Fibroblast of lung (primary cell): ENCODE measurements at regions not wholly inside any gene's neighbourhood (a gene's known extent, or its start where the extent isn't known, plus 50 kb on each side); places are given as distances from the start of the nearest gene placed in this dataset.
"Not testable (repeated sequence)": the region's sequence is repeated elsewhere in the genome, so short reads cannot be mapped to it uniquely, and the experiment has no call there.

ENCODE experiments used
- DNase-seq, 2 donors: peaks; one replicate each; pipeline versions ENCODE4 v3.0.0 to v3.0.0-alpha.2; 2010; ENCODE audit warnings: low read depth in 2 of 2
- H2AFZ ChIP-seq: 2 replicates; pipeline ENCODE4 v1.5.1; 2012; ENCODE audit warnings: low read length, control low read depth, inconsistent platforms
- H3K27ac ChIP-seq: 2 replicates; pipeline ENCODE4 v1.5.1; 2011; ENCODE audit warnings: low read length, control low read depth; ENCODE audit not compliant: insufficient read depth
- H3K27me3 ChIP-seq: 2 replicates; pipeline ENCODE4 v1.5.1; 2011; ENCODE audit warnings: mild to moderate bottlenecking, low read length; ENCODE audit not compliant: control insufficient read depth, insufficient read depth
- H3K36me3 ChIP-seq: 2 replicates; pipeline ENCODE4 v1.5.1; 2011; ENCODE audit warnings: low read length; ENCODE audit not compliant: control insufficient read depth, insufficient read depth
- H3K4me1 ChIP-seq: 2 replicates; pipeline ENCODE4 v1.5.1; 2011; ENCODE audit warnings: low read length; ENCODE audit not compliant: control insufficient read depth, insufficient read depth; ENCODE audit errors: extremely low read depth
- H3K4me2 ChIP-seq: 2 replicates; pipeline ENCODE4 v1.5.1; 2011; ENCODE audit warnings: low read length, control low read depth; ENCODE audit not compliant: insufficient read depth; ENCODE audit errors: extremely low read depth
- H3K4me3 ChIP-seq, 4 experiments: fragments of 200-600 bp in 1 of 4; sonication (generic) in 1 of 4; replicated peaks in 1 of 4; 2 replicates each; pipeline ENCODE4 v1.5.1; 2011 to 2016; ENCODE audit warnings: low read length in 4 of 4, low read depth in 3 of 4, mild to moderate bottlenecking in 3 of 4, control low read depth in 2 of 4, inconsistent platforms in 1 of 4, mixed read lengths in 1 of 4; ENCODE audit not compliant: insufficient read depth in 1 of 4; ENCODE audit errors: control extremely low read depth in 1 of 4
- H3K79me2 ChIP-seq: 2 replicates; pipeline ENCODE4 v1.5.1; 2012; ENCODE audit warnings: mild to moderate bottlenecking, low read length, inconsistent platforms; ENCODE audit not compliant: control insufficient read depth, insufficient read depth
- H3K9ac ChIP-seq: 2 replicates; pipeline ENCODE4 v1.5.1; 2011; ENCODE audit warnings: mild to moderate bottlenecking, low read length, control low read depth; ENCODE audit not compliant: insufficient read depth
- H3K9me3 ChIP-seq: 2 replicates; pipeline ENCODE4 v1.5.1; 2012; ENCODE audit warnings: low read depth, low read length; ENCODE audit not compliant: control insufficient read depth, insufficient read depth
- H4K20me1 ChIP-seq: 2 replicates; pipeline ENCODE4 v1.5.1; 2011; ENCODE audit warnings: low read length; ENCODE audit not compliant: control insufficient read depth, insufficient read depth; ENCODE audit errors: extremely low read depth
- EZH2 ChIP-seq: IDR thresholded peaks from 2 replicates; pipeline ENCODE4 v1.5.1; 2012; ENCODE audit warnings: low read length, control low read depth, mild to moderate bottlenecking; ENCODE audit errors: missing control alignments
- TF ChIP-seq, protein P1 (sequence below), 2 donors: IDR thresholded peaks in 1 of 2; conservative IDR thresholded peaks in 1 of 2; 1 replicate in 1 of 2; 2 replicates in 1 of 2; pipeline ENCODE4 v1.5.1; 2011 to 2012; ENCODE audit warnings: low read length in 2 of 2, control low read depth in 1 of 2, inconsistent platforms in 1 of 2, low read depth in 1 of 2, mild to moderate bottlenecking in 1 of 2

DNA sequence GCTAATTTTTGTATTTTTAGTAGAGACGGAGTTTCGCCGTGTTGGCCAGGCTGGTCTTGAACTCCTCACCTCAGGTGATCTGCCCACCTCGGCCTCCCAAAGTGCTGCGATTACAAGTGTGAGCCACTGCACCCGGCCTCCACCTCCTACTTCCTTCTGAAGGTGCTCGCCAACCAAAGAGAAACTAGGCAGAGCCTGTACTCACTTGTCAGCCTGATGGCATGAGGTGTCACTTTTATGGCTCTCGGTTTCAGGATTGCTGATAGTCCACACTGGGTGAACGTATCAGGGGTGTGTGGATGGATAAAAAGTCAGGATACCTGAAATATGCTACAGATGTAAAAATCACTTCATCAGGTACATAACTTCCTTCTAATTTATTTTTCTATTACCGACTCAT, 468.3 kb downstream of the DIRAS2 start:
- not testable (repeated sequence) for H3K79me2 ChIP-seq, H3K36me3 ChIP-seq, H3K9me3 ChIP-seq, H2AFZ ChIP-seq, H3K9ac ChIP-seq, DNase-seq, H3K4me1 ChIP-seq, H3K4me3 ChIP-seq, H3K4me2 ChIP-seq, H3K27me3 ChIP-seq, H3K27ac ChIP-seq, H4K20me1 ChIP-seq

GRCh38 chr9:90175257-90175656, 467.4 kb downstream of the DIRAS2 start:
- TF ChIP-seq EZH2, result no peak
- TF ChIP-seq, protein P1, sequence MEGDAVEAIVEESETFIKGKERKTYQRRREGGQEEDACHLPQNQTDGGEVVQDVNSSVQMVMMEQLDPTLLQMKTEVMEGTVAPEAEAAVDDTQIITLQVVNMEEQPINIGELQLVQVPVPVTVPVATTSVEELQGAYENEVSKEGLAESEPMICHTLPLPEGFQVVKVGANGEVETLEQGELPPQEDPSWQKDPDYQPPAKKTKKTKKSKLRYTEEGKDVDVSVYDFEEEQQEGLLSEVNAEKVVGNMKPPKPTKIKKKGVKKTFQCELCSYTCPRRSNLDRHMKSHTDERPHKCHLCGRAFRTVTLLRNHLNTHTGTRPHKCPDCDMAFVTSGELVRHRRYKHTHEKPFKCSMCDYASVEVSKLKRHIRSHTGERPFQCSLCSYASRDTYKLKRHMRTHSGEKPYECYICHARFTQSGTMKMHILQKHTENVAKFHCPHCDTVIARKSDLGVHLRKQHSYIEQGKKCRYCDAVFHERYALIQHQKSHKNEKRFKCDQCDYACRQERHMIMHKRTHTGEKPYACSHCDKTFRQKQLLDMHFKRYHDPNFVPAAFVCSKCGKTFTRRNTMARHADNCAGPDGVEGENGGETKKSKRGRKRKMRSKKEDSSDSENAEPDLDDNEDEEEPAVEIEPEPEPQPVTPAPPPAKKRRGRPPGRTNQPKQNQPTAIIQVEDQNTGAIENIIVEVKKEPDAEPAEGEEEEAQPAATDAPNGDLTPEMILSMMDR (conservative IDR thresholded peaks at IDR 0.05 in 1 of 2, IDR thresholded peaks at IDR 0.05 in 1 of 2; ENCODE audit: low read depth in 1 of 2, low read length in 2 of 2), result no peak
- H3K4me3 ChIP-seq, result no peak overlapping the region
- H3K27me3 ChIP-seq, result no peaks in the 10 kb centered on the region
- no peak overlapping the region for H3K9ac ChIP-seq
- no peak overlapping the region for H3K27ac ChIP-seq
- no peak overlapping the region for H3K4me2 ChIP-seq
- DNase-seq, result no peak
- no peaks in the 10 kb centered on the region for H3K4me1 ChIP-seq
- no peak overlapping the region for H2AFZ ChIP-seq
- no peaks in the 10 kb centered on the region for H3K36me3 ChIP-seq
- no peaks in the 10 kb centered on the region for H3K79me2 ChIP-seq
- H4K20me1 ChIP-seq, result no peaks in the 10 kb centered on the region
- no peaks in the 10 kb centered on the region for H3K9me3 ChIP-seq

- Histone ChIP-seq H3K9ac (no peak overlapping the region), H3K36me3 (no peaks in the 10 kb centered on the region), H3K4me1 (no peaks in the 10 kb centered on the region), H4K20me1 (no peaks in the 10 kb centered on the region), H3K79me2 (no peaks in the 10 kb centered on the region), H3K4me3 (no peak overlapping the region), H3K27ac (no peak overlapping the region), H3K27me3 (no peaks in the 10 kb centered on the region), H3K9me3 (no peaks in the 10 kb centered on the region), H2AFZ (no peak overlapping the region), H3K4me2 (no peak overlapping the region)
- no peak for TF ChIP-seq EZH2
- TF ChIP-seq, protein P1 (conservative IDR thresholded peaks at IDR 0.05 in 1 of 2, IDR thresholded peaks at IDR 0.05 in 1 of 2; ENCODE audit: low read depth in 1 of 2, low read length in 2 of 2), result no peak
- no peak for DNase-seq
These were observed 466.8 kb downstream of the DIRAS2 start for GRCh38 chr9:90175865-90176264.
